Aorta (tissue), 5 donors: ENCODE measurements at regions not wholly inside any gene's neighbourhood (a gene's known extent, or its start where the extent isn't known, plus 50 kb on each side); places are given as distances from the start of the nearest gene placed in this dataset.
"Not testable (repeated sequence)": the region's sequence is repeated elsewhere in the genome, so short reads cannot be mapped to it uniquely, and the experiment has no call there.

Experiments
- ATAC-seq: fragments of 200-7000 bp; cut with Tn5 transposase; one replicate; pipeline ENCODE4 v1.9.1; 2022; ENCODE audit warnings: moderate library complexity; ENCODE audit not compliant: low FRiP score
- DNase-seq, 2 donors: peaks; one replicate each; pipeline ENCODE4 v3.0.0-alpha.2; 2020
- H3K27ac ChIP-seq, 2 donors: one replicate each; pipeline ENCODE4 v1.5.1; 2013; ENCODE audit warnings: low read length in 2 of 2, mild to moderate bottlenecking in 2 of 2, moderate library complexity in 2 of 2, control low read depth in 1 of 2, inconsistent platforms in 1 of 2, low read depth in 1 of 2
- H3K27me3 ChIP-seq, 2 donors: one replicate each; pipeline ENCODE4 v1.6.1; 2013; ENCODE audit warnings: control low read depth in 1 of 2, low read length in 1 of 2, mild to moderate bottlenecking in 1 of 2, moderate library complexity in 1 of 2; ENCODE audit not compliant: insufficient read depth in 2 of 2, control insufficient read depth in 1 of 2
- H3K36me3 ChIP-seq, 2 donors: one replicate each; pipeline ENCODE4 v1.6.1; 2013; ENCODE audit warnings: control low read depth in 1 of 2, low read length in 1 of 2, mild to moderate bottlenecking in 1 of 2; ENCODE audit not compliant: insufficient read depth in 2 of 2, control insufficient read depth in 1 of 2
- H3K4me1 ChIP-seq, 2 donors: one replicate each; pipeline ENCODE4 v1.6.1; 2013; ENCODE audit warnings: low read length in 2 of 2, control low read depth in 1 of 2, mild to moderate bottlenecking in 1 of 2, moderate library complexity in 1 of 2; ENCODE audit not compliant: insufficient read depth in 2 of 2, control insufficient read depth in 1 of 2
- H3K4me3 ChIP-seq, 2 donors: one replicate each; pipeline ENCODE4 v1.5.1; 2013; ENCODE audit warnings: low read length in 2 of 2, control low read depth in 1 of 2, mild to moderate bottlenecking in 1 of 2
- H3K9me3 ChIP-seq: one replicate; pipeline ENCODE4 v1.6.1; 2013; ENCODE audit warnings: mild to moderate bottlenecking, low read length; ENCODE audit not compliant: control insufficient read depth
- WGBS, 2 donors: extraction: QIAGEN DNeasy Blood & Tissue Kit; methylation state at CpG; one replicate each; pipeline ENCODE4 v1.1.7; 2013; 5-methylcytosine and 5-hydroxymethylcytosine counted together
- intact Hi-C, 2 donors: fragments of 100-400 bp; cut with DNase I; formaldehyde crosslinking; loops; one replicate each; pipeline versions ENCODE4 v1.14.2 to v1.15.0; 2022
- donor health status: healthy with polysubstance abuse.
- donor health status: Bipolar disorder and iron deficiency.
- donor health status: DM: no; HTN: no; CAD: no.
- donor health status: DM: no; HTN: no; CAD: no.
- donor health status: DM: yes; HTN: yes; CAD: no.

GRCh38 chr7:106512217-106512616, 148.7 kb downstream of the CCDC71L start:
- 96 to 98% methylated on average over 2 of the region's 2 CpGs for WGBS, 2 donors
- ATAC-seq: no peak
- intact Hi-C loops: no loop called here

DNA sequence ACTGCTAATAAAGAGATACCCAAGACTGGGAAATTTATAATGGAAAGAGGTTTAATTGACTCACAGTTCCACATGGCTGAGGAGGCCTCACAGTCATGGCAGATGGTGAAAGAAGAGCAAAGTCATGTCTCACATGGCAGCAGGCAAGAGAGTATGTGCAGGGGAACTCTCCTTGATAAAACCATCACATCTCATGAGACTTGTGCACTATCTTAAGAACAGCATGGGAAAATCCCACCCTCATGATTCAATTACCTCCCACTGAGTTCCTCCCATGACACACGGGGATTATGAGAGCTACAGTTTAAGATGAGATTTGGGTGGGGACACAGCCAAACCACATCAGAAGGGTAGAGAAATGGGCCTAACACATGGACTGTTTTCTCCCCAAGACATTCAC, 156.3 kb downstream of the CCDC71L start:
- ATAC-seq: no peak
- Histone ChIP-seq H3K27ac (no peak overlapping the region), H3K4me1 (no peaks in the 10 kb centered on the region), H3K36me3 (no peaks in the 10 kb centered on the region), H3K27me3 (no peaks in the 10 kb centered on the region), H3K4me3 (no peak overlapping the region), H3K9me3 (peaks cover 5% of the 10 kb centered on the region)
- intact Hi-C loops: no loop called here
- 62 to 66% methylated on average over 1 of the region's 1 CpG for WGBS, 2 donors
- no peak for DNase-seq

More at GRCh38 chr7:106512217-106512616, 148.7 kb downstream of the CCDC71L start:
- no peak for DNase-seq
- Histone ChIP-seq H3K36me3 (no peaks in the 10 kb centered on the region), H3K27me3 (no peaks in the 10 kb centered on the region), H3K9me3 (peaks cover 5% of the 10 kb centered on the region), H3K27ac (no peak overlapping the region), H3K4me3 (no peak overlapping the region), H3K4me1 (no peaks in the 10 kb centered on the region)

DNA sequence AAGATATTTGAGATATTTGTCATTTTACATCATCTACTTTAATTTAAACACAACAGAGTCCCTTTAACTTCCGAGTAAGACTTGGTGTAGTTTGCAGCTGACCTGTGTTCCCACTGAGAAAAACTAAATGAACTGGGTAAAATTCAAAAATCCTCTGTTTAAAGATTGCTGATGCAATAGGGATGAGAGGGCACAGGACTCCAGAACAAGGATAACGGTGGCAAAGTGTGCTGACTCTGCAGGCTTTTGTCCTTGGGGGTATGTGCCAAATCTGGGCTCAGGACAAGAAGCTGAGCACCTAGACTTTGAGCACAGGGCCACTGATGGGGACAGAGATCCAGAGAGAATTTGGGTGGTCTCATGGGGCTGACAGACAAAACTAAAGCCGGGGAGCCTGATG, 156.8 kb downstream of the CCDC71L start:
- no peaks in the 10 kb centered on the region for H3K27me3 ChIP-seq
- WGBS, 2 donors: 71 to 73% methylated on average over 3 of the region's 3 CpGs
- DNase-seq (no peak), ATAC-seq (no peak)
- peaks cover 3% of the 10 kb centered on the region for H3K9me3 ChIP-seq
- H3K4me3 ChIP-seq: no peak overlapping the region
- H3K27ac ChIP-seq: no peak overlapping the region
- H3K36me3 ChIP-seq: no peaks in the 10 kb centered on the region
- H3K4me1 ChIP-seq: no peaks in the 10 kb centered on the region
- intact Hi-C loops: no loop called here

GRCh38 chr7:106503626-106504025, 157.3 kb downstream of the CCDC71L start:
- H3K36me3 ChIP-seq: no peaks in the 10 kb centered on the region
- WGBS, 2 donors: 86 to 90% methylated on average over 3 of the region's 3 CpGs
- H3K4me1 ChIP-seq: no peaks in the 10 kb centered on the region
- ATAC-seq: no peak
- intact Hi-C loops: no loop called here
- no peak overlapping the region for H3K27ac ChIP-seq
- no peak overlapping the region for H3K4me3 ChIP-seq
- no peak for DNase-seq
- peaks cover 1% of the 10 kb centered on the region for H3K9me3 ChIP-seq
- H3K27me3 ChIP-seq: no peaks in the 10 kb centered on the region

DNA sequence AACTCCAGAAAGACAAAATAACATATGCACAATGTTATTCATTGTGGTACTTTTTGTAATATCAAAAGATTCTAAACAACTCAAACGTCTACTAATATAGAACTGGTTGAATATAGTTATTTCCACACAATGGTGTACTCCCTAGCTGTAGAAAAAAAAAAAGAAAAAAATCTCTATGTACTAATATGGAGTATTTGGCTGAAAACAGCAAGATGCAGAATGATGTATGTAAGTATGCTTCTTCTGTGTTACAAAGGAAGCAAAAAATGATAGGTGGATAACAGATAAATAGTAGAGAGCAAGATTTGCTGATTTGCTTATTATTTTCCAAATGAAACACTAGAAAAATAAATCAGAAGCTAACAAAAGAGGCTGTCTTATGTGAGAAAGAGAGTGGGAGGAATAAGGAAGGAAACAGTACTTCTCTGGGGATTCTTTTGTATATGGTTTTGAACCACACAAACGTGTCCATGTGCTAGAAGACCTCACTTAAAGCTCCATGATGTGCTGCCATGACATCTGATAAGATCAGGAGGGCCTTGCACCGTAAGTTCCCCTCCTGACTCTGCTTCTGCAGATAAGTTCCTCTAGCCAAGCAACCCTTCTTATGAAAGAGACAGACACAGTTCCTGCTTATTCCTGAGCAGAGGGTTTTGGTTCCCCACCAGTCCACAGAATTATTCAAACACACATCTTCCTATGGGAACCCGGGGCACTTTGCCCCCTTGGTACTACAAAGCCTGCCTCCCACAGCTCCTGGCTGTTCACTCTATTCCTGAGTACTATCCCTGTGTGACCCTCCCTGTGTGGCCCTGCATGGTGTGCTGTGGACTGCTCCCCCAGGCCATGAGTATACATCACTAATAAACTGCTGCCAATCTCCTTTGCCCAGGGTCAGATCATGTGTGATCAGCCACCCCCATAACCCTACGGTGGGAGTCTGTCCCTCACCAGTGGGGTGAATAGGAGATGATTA, 159.1 kb downstream of the CCDC71L start:
- DNase-seq: no peak
- no peaks in the 10 kb centered on the region for H3K4me1 ChIP-seq
- H3K36me3 ChIP-seq: no peaks in the 10 kb centered on the region
- intact Hi-C loops: no loop called here
- 51 to 64% methylated on average over 5 of the region's 5 CpGs for WGBS, 2 donors
- no peaks in the 10 kb centered on the region for H3K9me3 ChIP-seq
- ATAC-seq: no peak
- H3K27ac ChIP-seq: no peak overlapping the region
- H3K4me3 ChIP-seq: no peak overlapping the region
- H3K27me3 ChIP-seq: no peaks in the 10 kb centered on the region

DNA sequence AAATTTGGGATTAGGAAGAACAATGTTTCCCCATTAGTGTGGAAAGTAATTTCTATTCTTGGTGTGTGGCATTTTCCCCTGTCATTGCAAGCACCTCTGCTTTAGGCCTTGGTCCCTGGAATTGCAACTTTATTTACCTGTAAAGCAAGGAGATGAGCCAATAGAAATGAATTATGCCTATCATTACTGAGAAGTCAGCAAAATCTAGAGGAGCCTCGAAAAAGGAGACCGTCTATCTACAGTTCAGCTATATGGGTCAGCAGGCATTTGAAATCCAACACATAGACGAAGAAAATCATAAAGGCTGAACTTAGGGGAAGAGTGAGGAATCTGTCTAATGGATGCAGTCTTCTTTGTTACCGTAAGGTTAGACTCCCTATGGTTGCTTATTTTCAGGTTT, 161.1 kb downstream of the CCDC71L start:
- Histone ChIP-seq H3K4me1 (no peaks in the 10 kb centered on the region), H3K9me3 (no peaks in the 10 kb centered on the region), H3K27ac (no peak overlapping the region), H3K4me3 (no peak overlapping the region), H3K36me3 (no peaks in the 10 kb centered on the region), H3K27me3 (no peaks in the 10 kb centered on the region)
- DNase-seq: no peak
- ATAC-seq: no peak
- 85 to 90% methylated on average over 4 of the region's 4 CpGs for WGBS, 2 donors
- intact Hi-C loops: no loop called here

GRCh38 chr7:106498005-106498404, 163.0 kb downstream of the CCDC71L start:
- H3K9me3 ChIP-seq, H3K4me3 ChIP-seq, H3K27me3 ChIP-seq, ATAC-seq, H3K36me3 ChIP-seq, DNase-seq, H3K27ac ChIP-seq, H3K4me1 ChIP-seq, intact Hi-C loops: not testable (repeated sequence)
- WGBS, 2 donors: 72 to 82% methylated on average over 2 of the region's 2 CpGs

DNA sequence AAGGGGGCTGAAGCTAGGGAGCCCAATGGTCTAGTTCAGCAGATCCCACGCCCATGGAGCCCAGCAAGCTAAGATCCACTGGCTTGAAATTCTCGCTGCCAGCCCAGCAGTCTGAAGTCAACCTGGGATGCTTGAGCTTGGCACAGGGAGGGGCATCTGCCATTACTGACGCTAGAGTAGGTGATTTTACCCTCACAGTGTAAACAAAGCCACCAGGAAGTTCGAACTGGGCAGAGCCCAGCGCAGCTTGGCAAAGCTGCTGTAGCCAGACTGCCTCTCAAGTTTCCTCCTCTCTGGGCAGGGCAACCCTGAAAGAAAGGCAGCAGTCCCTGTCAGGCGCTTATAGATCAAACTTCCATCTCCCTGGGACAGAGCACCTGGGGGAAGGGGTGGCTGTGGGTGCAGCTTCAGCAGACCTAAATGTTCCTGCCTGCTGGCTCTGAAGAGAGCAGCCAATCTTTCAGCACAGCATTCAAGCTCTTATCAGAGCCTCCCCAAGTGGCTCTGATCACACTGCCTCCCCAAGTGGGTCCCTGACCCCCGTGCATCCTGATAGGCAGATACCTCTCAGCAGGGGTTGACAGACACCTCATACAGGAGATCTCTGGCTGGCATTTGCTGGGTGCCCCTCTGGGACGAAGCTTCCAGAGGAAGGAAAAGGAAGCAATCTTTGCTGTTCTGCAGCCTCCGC, 167.8 kb downstream of the CCDC71L start:
- DNase-seq (no peak), ATAC-seq (no peak)
- H3K9me3 ChIP-seq: peaks cover 2% of the 10 kb centered on the region
- H3K27ac ChIP-seq: no peak overlapping the region
- H3K4me1 ChIP-seq: no peaks in the 10 kb centered on the region
- 76 to 89% methylated on average over 9 of the region's 9 CpGs for WGBS, 2 donors
- H3K27me3 ChIP-seq: no peaks in the 10 kb centered on the region
- no peak overlapping the region for H3K4me3 ChIP-seq
- H3K36me3 ChIP-seq: no peaks in the 10 kb centered on the region
- intact Hi-C loops: no loop called here

DNA sequence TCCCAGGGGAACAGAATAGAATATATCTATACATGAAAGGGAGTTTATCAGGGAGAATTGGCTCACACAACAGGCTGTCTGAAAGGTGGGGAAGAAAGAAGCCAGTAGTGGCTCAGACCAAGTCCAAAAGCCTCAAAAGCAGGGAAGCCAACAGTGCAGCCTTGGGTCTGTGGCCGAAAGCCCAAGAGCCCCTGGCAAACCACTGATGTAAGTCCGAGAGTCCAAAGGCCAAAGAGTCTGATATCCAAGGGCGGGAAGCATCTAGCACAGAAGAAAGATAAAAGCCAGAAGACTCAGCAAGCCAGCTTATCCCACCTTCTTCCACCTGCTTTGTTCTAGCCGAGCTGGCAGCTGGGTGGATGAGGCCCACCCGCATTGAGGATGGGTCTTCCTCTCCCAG, 172.5 kb downstream of the CCDC71L start:
- no peak overlapping the region for H3K27ac ChIP-seq
- no peaks in the 10 kb centered on the region for H3K4me1 ChIP-seq
- no peaks in the 10 kb centered on the region for H3K36me3 ChIP-seq
- intact Hi-C loops: no loop called here
- no peaks in the 10 kb centered on the region for H3K27me3 ChIP-seq
- no peak for ATAC-seq
- no peak overlapping the region for H3K4me3 ChIP-seq
- WGBS, 2 donors: 84% methylated on average over 5 of the region's 5 CpGs
- no peak for DNase-seq
- peaks cover 2% of the 10 kb centered on the region for H3K9me3 ChIP-seq
